Spleen (tissue), 11 donors: ENCODE measurements at regions not wholly inside any gene's neighbourhood (a gene's known extent, or its start where the extent isn't known, plus 50 kb on each side); places are given as distances from the start of the nearest gene placed in this dataset.
A peak's percentile ranks its signal among the peaks of the same experiment; 100 is the strongest.

Experiments used
- DNase-seq: peaks from one replicate; pipeline ENCODE4 v3.0.0-alpha.2; 2020
- H3K27ac ChIP-seq, 8 donors: fragments of 200-600 bp; sonication (generic) in 7 of 8; 1 replicate in 4 of 8; 2 replicates in 4 of 8; pipeline versions ENCODE4 v1.5.0 to v1.8.0; 2016 to 2021; ENCODE audit warnings: inconsistent platforms in 4 of 8, mild to moderate bottlenecking in 4 of 8, moderate library complexity in 1 of 8
- H3K27me3 ChIP-seq, 7 donors: fragments of 200-600 bp; sonication (generic) in 6 of 7; replicated peaks in 1 of 7; 1 replicate in 4 of 7; 2 replicates in 3 of 7; pipeline versions ENCODE4 v1.5.0 to v1.8.0; 2016 to 2021; ENCODE audit warnings: inconsistent platforms in 3 of 7, mild to moderate bottlenecking in 1 of 7
- H3K36me3 ChIP-seq, 6 donors: fragments of 200-600 bp; sonication (generic) in 5 of 6; 1 replicate in 4 of 6; 2 replicates in 2 of 6; pipeline versions ENCODE4 v1.5.0 to v1.8.0; 2016 to 2021; ENCODE audit warnings: inconsistent platforms in 2 of 6
- H3K4me1 ChIP-seq, 6 donors: fragments of 200-600 bp; sonication (generic) in 5 of 6; 1 replicate in 3 of 6; 2 replicates in 3 of 6; pipeline versions ENCODE4 v1.5.0 to v1.8.0; 2016 to 2021; ENCODE audit warnings: inconsistent platforms in 3 of 6
- H3K4me3 ChIP-seq, 8 donors: fragments of 200-600 bp; sonication (generic) in 7 of 8; 1 replicate in 4 of 8; 2 replicates in 4 of 8; pipeline versions ENCODE4 v1.5.0 to v1.8.0; 2016 to 2021; ENCODE audit warnings: inconsistent platforms in 4 of 8, mild to moderate bottlenecking in 4 of 8, moderate library complexity in 2 of 8
- H3K9me3 ChIP-seq, 8 donors: fragments of 200-600 bp; sonication (generic) in 7 of 8; 1 replicate in 4 of 8; 2 replicates in 4 of 8; pipeline versions ENCODE4 v1.5.0 to v1.8.0; 2016 to 2021; ENCODE audit warnings: inconsistent platforms in 4 of 8
- POLR2A ChIP-seq, 3 donors: fragments of 450-650 bp; IDR thresholded peaks; one replicate each; pipeline ENCODE4 v1.5.1; 2017; ENCODE audit warnings: antibody characterized with exemption in 3 of 3, mild to moderate bottlenecking in 1 of 3
- POLR2AphosphoS5 ChIP-seq, 3 donors: sonication (generic); formaldehyde crosslinking; IDR thresholded peaks; one replicate each; pipeline ENCODE4 v1.5.1; 2017; ENCODE audit warnings: antibody characterized with exemption in 3 of 3
- whole genome bisulfite sequencing, 5 donors: extraction: QIAGEN DNeasy Blood & Tissue Kit in 3 of 5; methylation state at CpG; one replicate each; pipeline versions ENCODE4 v1.1.5 to v1.1.7; 2013 to 2018; 5-methylcytosine and 5-hydroxymethylcytosine counted together
- intact Hi-C: fragments of 100-400 bp; cut with DNase I; formaldehyde crosslinking; loops from one replicate; pipeline ENCODE4 v1.15.0; 2023; ENCODE audit warnings: low total_unique reads
- TF ChIP-seq, protein P1 (sequence below), 11 experiments: fragments of 200-600 bp in 7 of 11; fragments of 450-650 bp in 4 of 11; sonication (generic) in 4 of 11; IDR thresholded peaks in 8 of 11; conservative IDR thresholded peaks in 3 of 11; 1 replicate in 7 of 11; 2 replicates in 4 of 11; pipeline versions ENCODE4 v1.4.0 to v1.8.0; 2016 to 2021; ENCODE audit warnings: antibody characterized with exemption in 11 of 11, inconsistent platforms in 4 of 11, mild to moderate bottlenecking in 1 of 11
- donor health status: healthy with polysubstance abuse.
- donor health status: DM: no; HTN: no; CAD: no; lungs with moderate emphysema.
- donor health status: DM: no; HTN: no; CAD: no.
- donor health status: Bipolar disorder and iron deficiency.
- donor health status: healthy.
- donor health status: DM: no; HTN: no; CAD: no.
- donor health status: DM: yes; HTN: yes; CAD: no.

DNA sequence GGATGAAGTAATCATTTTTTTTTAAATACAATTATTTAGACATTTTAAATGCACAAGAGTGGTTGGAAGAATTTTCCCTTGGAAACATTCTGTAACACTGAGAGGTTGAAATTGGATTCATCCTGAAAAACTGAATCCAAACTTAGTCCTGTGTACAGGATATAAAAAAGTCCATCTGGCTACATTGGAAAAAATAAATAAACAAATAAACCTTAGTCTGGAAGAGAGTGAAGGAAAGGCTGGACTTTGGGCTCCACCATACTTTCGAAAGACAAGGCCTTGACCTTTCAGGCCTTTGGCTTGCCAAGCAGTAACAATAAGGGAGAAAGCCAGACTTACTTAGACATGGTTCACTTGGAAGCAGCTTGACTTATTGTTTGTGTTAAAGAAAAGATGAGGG lies 664.3 kb downstream of the TENT5A start:
- H3K27me3 ChIP-seq, result no peaks in the 10 kb centered on the region
- TF ChIP-seq POLR2A (IDR thresholded peaks at IDR 0.05) (no peak), POLR2AphosphoS5 (IDR thresholded peaks at IDR 0.05) (no peak)
- TF ChIP-seq, protein P1, sequence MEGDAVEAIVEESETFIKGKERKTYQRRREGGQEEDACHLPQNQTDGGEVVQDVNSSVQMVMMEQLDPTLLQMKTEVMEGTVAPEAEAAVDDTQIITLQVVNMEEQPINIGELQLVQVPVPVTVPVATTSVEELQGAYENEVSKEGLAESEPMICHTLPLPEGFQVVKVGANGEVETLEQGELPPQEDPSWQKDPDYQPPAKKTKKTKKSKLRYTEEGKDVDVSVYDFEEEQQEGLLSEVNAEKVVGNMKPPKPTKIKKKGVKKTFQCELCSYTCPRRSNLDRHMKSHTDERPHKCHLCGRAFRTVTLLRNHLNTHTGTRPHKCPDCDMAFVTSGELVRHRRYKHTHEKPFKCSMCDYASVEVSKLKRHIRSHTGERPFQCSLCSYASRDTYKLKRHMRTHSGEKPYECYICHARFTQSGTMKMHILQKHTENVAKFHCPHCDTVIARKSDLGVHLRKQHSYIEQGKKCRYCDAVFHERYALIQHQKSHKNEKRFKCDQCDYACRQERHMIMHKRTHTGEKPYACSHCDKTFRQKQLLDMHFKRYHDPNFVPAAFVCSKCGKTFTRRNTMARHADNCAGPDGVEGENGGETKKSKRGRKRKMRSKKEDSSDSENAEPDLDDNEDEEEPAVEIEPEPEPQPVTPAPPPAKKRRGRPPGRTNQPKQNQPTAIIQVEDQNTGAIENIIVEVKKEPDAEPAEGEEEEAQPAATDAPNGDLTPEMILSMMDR (IDR thresholded peaks at IDR 0.05 in 8 of 11, conservative IDR thresholded peaks at IDR 0.05 in 3 of 11), result no peak
- H3K4me1 ChIP-seq, result no peaks in the 10 kb centered on the region
- intact Hi-C loops, result no loop called here
- no peaks in the 10 kb centered on the region for H3K36me3 ChIP-seq
- DNase-seq, result no peak
- peaks cover 0 to under 1% (median 0%) of the 10 kb centered on the region in 8 donors for H3K9me3 ChIP-seq
- H3K4me3 ChIP-seq, result no peak overlapping the region
- no peak overlapping the region for H3K27ac ChIP-seq
- WGBS, 5 donors, result 57 to 87% (median 73%) methylated on average over 1 of the region's 1 CpG

DNA sequence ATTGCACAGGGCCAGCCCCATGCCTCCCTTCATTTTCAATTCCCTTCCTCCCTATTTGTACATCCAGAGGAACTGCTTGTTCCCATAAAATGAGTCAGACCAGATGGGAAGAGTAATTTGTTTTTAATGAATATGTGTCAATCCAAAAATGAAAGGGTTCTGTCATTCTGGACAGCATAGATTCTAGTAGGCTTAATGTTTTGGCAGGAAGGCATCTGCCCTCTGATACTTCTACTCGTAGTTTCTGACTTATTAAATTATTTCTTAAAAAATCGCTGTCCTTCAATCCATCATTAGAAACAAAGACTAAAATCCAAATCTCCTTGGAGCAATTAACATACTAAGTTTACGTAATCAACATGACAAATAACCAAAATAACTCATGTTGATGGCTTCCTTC lies 665.5 kb downstream of the TENT5A start:
- DNase-seq, result no peak
- Histone ChIP-seq H3K36me3 (no peaks in the 10 kb centered on the region), H3K9me3 (peaks cover 0 to under 1% (median 0%) of the 10 kb centered on the region in 8 donors), H3K4me3 (no peak overlapping the region), H3K27me3 (no peaks in the 10 kb centered on the region), H3K27ac (peak overlapping the region in 4 of 8 donors; percentile 13 to 56 (median 40)), H3K4me1 (no peaks in the 10 kb centered on the region)
- WGBS, 5 donors, result 51 to 76% (median 68%) methylated on average over 3 of the region's 3 CpGs
- intact Hi-C loops, result no loop called here
- no peak for TF ChIP-seq POLR2AphosphoS5 (IDR thresholded peaks at IDR 0.05)

DNA sequence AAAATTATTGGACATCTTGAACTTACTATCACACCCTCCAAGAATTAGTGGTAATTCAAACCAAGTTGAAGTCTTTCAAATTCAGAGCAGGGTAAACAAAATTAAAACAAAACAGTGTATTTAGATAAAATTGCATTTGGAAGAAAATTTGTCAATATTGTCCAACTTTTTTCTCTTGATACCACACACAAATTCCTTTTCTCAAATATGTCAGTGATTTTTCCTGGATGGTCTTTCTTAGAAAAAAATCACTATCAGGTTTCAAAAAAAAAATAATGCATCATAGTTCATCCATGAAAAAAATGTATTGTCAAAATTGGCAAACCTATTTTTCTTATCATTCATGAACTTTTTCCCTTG lies 667.1 kb downstream of the TENT5A start:
- H3K9me3 ChIP-seq, result peaks cover 0 to 3% (median 0%) of the 10 kb centered on the region in 8 donors
- no peak overlapping the region for H3K27ac ChIP-seq
- no peaks in the 10 kb centered on the region for H3K27me3 ChIP-seq
- no peaks in the 10 kb centered on the region for H3K36me3 ChIP-seq
- no peaks in the 10 kb centered on the region for H3K4me1 ChIP-seq
- intact Hi-C loops, result no loop called here
- H3K4me3 ChIP-seq, result no peak overlapping the region
- no peak for TF ChIP-seq POLR2AphosphoS5 (IDR thresholded peaks at IDR 0.05)
- TF ChIP-seq, protein P1 (IDR thresholded peaks at IDR 0.05 in 8 of 11, conservative IDR thresholded peaks at IDR 0.05 in 3 of 11), result no peak
- DNase-seq, result no peak

DNA sequence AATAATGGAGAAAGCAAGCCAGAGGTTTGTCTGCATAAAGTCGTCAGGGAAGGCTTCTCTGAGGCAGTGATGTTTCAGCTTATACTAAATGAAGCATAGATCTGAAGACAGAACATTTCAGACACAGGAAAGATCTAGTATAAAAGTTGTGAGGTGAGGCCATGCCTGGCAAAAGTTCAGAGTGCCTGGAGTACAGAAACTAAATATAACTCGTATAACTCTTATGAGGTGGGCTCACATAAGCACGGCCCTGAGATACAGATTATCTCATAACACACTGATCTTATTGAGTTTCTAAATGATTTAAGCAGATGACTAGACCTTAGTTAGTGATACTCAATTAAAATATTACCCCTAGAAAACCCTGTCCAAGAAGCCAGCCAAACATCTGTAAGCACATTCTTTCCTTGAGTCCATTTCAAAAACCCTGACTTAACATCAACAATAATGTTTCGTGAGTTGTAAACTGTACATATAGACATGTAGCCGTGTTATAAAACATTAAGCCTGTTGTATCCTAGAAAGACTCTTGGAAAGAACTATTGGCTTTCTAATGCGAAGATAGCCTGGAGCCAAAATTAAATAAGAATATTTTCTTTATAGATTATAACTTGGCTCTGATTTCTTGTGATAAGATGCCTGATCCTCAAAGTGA lies 667.6 kb downstream of the TENT5A start:
- H3K4me1 ChIP-seq, result no peaks in the 10 kb centered on the region
- intact Hi-C loops, result no loop called here
- no peak overlapping the region for H3K27ac ChIP-seq
- WGBS, 5 donors, result 76 to 90% (median 85%) methylated on average over 6 of the region's 6 CpGs
- H3K9me3 ChIP-seq, result peaks cover 0 to 3% (median 0%) of the 10 kb centered on the region in 8 donors
- no peak overlapping the region for H3K4me3 ChIP-seq
- DNase-seq, result no peak
- no peaks in the 10 kb centered on the region for H3K27me3 ChIP-seq
- TF ChIP-seq POLR2A (IDR thresholded peaks at IDR 0.05), result no peak
- TF ChIP-seq, protein P1 (IDR thresholded peaks at IDR 0.05 in 8 of 11, conservative IDR thresholded peaks at IDR 0.05 in 3 of 11), result no peak
- no peak for TF ChIP-seq POLR2AphosphoS5 (IDR thresholded peaks at IDR 0.05)
- no peaks in the 10 kb centered on the region for H3K36me3 ChIP-seq

DNA sequence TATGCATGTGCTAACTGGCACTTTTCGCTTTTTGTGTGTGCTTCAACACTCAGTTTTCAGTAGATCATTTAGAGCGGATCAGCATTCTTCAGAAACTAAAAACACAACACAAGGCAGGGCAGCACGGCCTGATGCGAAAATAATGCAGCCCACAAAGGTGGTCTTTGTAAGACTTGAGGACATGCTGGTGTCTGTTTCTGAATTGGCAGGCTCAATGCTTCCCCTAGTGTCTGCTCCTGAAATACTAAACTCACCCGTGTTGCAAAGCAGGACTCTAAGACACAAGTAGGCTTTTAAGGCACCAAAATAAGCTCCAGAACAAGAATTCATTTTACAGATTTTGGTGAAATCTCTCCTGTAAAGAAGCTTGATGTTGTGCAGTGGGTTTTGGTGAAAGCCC lies 676.5 kb downstream of the TENT5A start:
- Histone ChIP-seq H3K9me3 (no peaks in the 10 kb centered on the region), H3K27ac (no peak overlapping the region), H3K36me3 (no peaks in the 10 kb centered on the region), H3K4me3 (no peak overlapping the region), H3K4me1 (no peaks in the 10 kb centered on the region), H3K27me3 (no peaks in the 10 kb centered on the region)
- 59 to 78% (median 72%) methylated on average over 5 of the region's 5 CpGs for WGBS, 5 donors
- DNase-seq, result no peak
- intact Hi-C loops, result no loop called here
- TF ChIP-seq, protein P1 (IDR thresholded peaks at IDR 0.05 in 8 of 11, conservative IDR thresholded peaks at IDR 0.05 in 3 of 11), result peak in 1 of 11 experiments; percentile 10
- TF ChIP-seq POLR2AphosphoS5 (IDR thresholded peaks at IDR 0.05), result no peak
